Caki2 (cell line): ENCODE measurements at regions not wholly inside any gene's neighbourhood (a gene's known extent, or its start where the extent isn't known, plus 50 kb on each side); places are given as distances from the start of the nearest gene placed in this dataset.
A peak's percentile ranks its signal among the peaks of the same experiment; 100 is the strongest.
"Not testable (repeated sequence)": the region's sequence is repeated elsewhere in the genome, so short reads cannot be mapped to it uniquely, and the experiment has no call there.

Experiments
- DNase-seq: peaks from one replicate; pipeline ENCODE4 v3.0.0-alpha.2; 2015; ENCODE audit warnings: low read depth
- in situ Hi-C: cut with HindIII; loops from 2 replicates; pipeline ENCODE4 v1.10.0; 2016; ENCODE audit warnings: low sequenced_read_pairs, low pct_unique_long_range_greater_than_20kb, mixed read lengths

DNA sequence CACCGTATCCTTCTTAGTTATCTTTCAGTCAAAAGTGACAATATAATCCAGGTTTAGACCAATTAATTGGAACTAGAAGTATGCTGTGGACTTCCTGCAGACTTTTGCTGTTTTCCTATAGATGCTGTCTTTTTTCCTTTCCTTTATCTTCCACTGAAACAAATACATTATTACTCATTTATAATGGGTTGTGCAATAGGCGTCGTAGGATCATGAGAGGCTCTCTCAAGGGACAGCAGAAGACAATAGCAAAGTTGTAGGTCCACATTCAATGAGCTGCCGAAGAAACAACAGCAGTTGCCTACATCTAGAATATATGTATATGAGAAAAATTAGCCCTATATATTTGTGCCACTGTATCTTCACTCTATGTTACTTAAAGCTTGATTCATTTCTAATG, 371.6 kb downstream of the AMY1C start:
- in situ Hi-C loops: no loop called here
- no peak for DNase-seq

GRCh38 chr1:104125266-104125665, 375.6 kb downstream of the AMY1C start:
- in situ Hi-C loops: no loop called here

GRCh38 chr1:104125970-104126369, 376.3 kb downstream of the AMY1C start:
- DNase-seq: no peak
- in situ Hi-C loops: no loop called here

More at GRCh38 chr1:104125266-104125665, 375.6 kb downstream of the AMY1C start:
- DNase-seq: peak; percentile 47

DNA sequence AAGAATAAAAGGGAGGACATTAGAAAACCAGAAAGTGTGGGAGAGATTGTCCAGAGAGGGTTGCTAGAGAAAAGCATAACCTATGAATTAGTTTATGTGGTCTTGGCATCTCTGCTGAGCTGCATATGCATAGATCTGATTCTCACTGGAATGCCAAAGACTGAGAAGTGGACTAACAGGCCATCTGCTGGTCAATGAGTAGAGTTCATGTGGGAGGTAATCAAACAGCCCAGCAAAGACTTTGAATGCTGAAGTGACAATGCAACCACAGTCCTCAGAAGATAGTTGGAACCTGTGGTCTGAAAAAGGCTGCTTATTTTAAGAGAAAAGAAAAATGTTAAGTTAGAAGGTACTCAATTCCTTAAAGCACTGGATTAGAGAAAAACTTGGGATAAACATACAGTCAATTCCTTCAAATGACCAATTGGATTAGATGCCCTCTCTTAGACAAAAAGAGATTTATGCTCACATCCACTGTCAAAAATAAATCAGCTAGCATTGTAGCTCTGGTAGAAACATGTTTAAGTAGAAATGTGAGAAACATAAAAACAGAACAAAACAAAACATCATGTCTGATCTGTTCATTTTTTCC, 382.8 kb downstream of the AMY1C start:
- in situ Hi-C loops: no loop called here
- no peak for DNase-seq

DNA sequence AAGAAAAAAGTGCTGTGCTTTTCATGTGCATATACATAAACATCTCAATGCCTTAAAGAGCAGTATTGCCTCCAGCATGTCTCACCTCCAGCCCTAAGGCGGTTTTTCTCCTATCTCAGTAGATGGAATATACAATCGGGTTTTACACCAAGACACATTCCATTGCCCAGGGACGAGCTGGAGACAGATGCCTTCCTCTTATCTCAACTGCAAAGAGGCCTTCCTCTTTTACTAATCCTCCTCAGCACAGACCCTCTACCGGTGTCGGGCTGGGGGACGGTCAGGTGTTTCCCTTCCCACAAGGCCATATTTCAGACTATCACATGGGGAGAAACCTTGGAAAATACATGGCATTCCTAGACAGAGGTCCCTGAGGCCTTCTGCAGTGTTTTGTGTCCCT, 385.3 kb downstream of the AMY1C start:
- DNase-seq, in situ Hi-C loops: not testable (repeated sequence)

DNA sequence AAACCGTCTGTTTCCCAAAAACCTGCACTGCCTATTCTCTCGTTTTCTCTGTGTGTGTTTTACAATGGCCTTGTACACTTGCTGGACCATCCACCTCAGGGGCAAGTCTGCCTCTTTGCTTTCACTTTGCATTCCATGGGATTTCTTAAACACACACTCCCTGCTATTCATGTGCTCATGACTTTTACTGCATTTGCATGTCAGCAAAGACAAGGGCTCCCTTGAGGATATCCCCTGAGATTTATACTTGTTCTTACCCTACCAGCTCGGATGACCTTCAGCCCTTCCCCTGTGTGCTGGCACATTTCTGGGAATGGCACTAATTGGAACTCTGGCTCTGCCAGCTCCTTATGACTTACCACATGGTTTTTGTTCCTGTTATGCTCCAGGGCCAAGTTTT, 386.9 kb downstream of the AMY1C start:
- in situ Hi-C loops: no loop called here
- no peak for DNase-seq

GRCh38 chr1:104156738-104157137, 407.0 kb downstream of the AMY1C start:
- in situ Hi-C loops: no loop called here
- DNase-seq: no peak

GRCh38 chr1:104163912-104164476, 414.3 kb downstream of the AMY1C start:
- DNase-seq: no peak
- in situ Hi-C loops: no loop called here

GRCh38 chr1:104172243-104172681, 422.6 kb downstream of the AMY1C start:
- in situ Hi-C loops: no loop called here
- DNase-seq: no peak

DNA sequence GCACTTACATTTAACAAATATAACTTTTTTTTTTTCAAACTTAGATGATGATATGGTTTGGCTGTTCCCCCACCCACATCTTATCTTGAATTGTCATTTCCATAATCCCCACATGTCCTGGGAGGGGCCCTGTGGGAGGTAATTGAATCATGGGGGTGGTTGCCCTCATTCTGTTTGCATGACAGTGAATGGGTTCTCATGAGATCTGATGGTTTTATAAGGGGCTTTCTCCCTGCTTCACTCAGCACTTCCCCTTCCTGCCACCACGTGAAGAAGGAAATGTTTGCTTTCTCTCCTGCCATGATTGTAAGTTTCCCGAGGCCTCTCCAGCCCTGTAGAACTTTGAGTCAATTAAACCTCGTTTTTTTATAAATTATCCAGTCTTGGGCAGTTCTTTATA, 432.6 kb downstream of the AMY1C start:
- in situ Hi-C loops: no loop called here
- no peak for DNase-seq

DNA sequence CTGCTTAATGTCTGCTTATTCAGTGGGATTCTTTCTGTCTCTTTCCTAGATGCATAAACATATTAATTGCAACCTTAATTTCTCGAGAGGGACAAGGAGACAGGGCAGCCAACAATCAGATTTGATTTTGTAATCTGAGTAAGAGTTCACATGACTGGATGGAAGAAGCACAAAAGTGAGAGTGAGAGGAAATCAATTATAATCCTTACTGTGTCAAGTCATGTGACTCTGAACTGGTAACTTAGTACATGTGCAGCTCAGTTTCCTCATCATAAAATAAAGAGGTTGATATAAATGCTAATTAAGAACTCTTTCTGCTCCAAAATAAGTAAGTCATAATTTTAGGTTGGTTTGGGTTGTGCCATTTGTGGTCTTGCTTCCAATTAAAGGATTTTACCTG, 439.5 kb downstream of the AMY1C start:
- in situ Hi-C loops: no loop called here
- DNase-seq: no peak

GRCh38 chr1:104190821-104191220, 441.1 kb downstream of the AMY1C start:
- in situ Hi-C loops: no loop called here

DNA sequence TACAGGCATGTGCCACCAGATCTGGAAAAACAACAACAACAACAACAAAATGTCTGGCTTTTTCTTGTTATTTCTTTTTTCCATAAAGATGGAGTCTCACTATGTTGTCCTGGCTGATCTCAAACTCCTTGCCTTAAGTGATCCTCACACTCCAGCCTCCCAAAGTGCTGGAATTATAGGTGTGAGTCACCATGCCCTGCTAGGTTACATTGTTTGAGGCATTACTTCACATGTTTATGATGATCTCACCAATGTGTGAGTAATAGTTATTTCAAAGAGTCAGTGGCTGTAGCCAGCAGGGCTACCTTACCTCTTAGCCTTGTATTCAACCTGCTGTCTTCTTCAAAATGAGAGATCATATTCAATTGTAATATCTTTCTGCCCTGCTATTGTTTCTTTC, 445.7 kb downstream of the AMY1C start:
- peak; percentile 35 for DNase-seq
- in situ Hi-C loops: no loop called here

More at GRCh38 chr1:104190821-104191220, 441.1 kb downstream of the AMY1C start:
- DNase-seq: no peak

DNA sequence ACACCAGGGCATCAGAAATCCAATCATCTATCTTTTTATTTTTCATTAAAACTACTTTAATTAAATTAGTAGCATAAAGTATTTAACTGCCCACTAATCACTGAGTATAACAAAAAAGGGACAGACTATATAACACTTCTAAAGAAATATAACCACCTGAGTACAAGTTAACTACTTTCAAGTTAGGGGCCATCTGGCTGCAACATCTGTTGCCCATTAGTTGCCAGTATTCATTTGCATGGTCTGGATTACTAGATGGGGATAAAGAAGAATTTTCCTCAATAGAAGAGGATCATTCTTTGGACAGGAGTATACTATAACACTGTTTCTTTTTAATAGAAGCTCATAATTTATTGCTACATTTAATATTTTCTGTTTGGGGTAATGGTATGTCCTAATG, 446.4 kb downstream of the AMY1C start:
- DNase-seq: no peak
- in situ Hi-C loops: no loop called here

DNA sequence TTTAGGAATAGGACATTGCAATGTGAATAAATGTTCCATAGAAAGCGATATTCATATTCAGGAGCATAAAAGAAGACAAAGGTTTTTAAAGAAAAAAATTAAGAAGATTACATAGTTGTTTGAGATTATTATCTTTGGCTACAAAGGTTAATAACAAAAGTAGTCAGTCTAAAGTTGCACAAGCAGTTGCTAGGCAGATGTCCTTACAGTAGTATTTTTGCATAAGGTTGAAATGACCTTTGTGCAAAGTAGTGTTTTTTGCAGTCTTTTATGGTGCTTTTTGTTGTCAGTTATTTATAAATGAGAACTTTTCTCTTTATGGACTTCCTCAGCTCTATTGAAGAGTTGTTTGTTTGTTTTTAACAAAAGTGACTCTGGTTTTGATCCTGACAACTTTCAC, 447.8 kb downstream of the AMY1C start:
- in situ Hi-C loops: no loop called here

GRCh38 chr1:104212239-104212638, 462.5 kb downstream of the AMY1C start:
- in situ Hi-C loops: no loop called here
- no peak for DNase-seq

More for the DNA sequence above, 447.8 kb downstream of the AMY1C start:
- DNase-seq: no peak

DNA sequence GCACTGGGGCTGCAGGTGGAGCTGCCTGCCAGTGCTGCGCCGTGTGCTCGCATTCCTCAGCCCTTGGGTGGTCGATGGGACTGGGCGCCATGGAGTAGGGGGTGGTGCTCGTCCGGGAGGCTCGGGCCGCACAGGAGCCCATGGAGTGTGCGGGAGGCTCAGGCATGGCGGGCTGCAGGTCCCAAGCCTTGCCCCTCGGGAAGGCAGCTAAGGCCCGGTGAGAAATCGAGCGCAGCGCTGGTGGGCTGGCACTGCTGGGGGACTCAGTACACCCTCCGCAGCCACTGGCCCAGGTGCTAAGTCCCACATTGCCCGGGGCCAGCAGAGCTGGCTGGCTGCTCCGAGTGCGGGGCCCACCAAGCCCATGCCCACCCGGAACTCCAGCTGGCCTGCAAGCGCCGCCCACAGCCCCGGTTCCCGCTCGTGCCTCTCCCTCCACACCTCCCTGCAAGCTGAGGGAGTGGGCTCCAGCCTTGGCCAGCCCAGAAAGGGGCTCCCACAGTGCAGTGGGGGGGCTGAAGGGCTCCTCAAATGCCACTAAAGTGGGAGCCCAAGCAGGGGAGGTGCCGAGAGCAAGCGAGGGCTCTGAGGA, 467.8 kb downstream of the AMY1C start:
- DNase-seq, in situ Hi-C loops: not testable (repeated sequence)

DNA sequence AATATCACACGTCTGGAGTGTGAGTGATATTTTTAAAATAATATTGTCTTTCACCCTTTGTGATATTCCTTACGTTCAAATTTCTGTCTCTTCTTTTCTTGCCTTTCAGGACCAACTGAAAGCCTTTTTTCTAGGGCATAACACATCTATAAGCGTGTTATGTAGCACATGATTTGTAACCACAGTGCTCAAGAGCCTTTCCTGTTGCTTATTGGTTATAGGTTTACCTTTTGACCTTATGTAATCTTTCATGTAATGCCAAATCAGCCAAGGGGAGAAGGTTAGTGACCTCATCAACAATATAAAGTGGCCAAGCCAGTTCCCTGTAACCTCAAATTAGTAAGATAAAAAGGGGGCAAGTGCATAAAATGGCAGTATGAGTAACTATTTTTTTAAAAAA, 480.2 kb downstream of the AMY1C start:
- in situ Hi-C loops: no loop called here
- no peak for DNase-seq

DNA sequence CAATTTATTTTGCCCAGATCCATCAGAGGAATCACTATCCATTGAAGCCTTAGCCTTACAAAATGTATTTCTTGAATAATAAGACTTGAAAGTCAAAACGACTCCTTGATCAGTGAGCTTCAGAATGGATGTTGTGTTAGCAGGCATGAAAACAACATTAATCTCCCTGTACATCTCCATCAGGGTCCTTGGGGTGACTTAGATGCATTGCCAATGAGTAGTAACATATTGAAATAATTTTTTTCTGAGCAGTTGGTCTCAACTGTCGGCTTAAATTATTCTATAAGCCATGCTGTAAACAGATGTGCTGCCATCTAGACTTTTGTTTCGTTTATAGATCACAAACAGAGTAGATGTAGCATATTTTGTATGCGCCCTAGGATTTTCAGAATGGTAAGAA, 482.0 kb downstream of the AMY1C start:
- in situ Hi-C loops: no loop called here

GRCh38 chr1:104235141-104235540, 485.4 kb downstream of the AMY1C start:
- no peak for DNase-seq
- in situ Hi-C loops: no loop called here

More for the DNA sequence above, 482.0 kb downstream of the AMY1C start:
- no peak for DNase-seq
